Suppressor macrophage treated with lipopolysaccharide for 1 hour (primary cell): ENCODE measurements at regions not wholly inside any gene's neighbourhood (a gene's known extent, or its start where the extent isn't known, plus 50 kb on each side); places are given as distances from the start of the nearest gene placed in this dataset.

Source experiments
- DNase-seq, 3 donors: peaks; one replicate each; pipeline ENCODE4 v3.0.0-alpha.2; 2020 to 2022

- DNase-seq = no peak
Measured at GRCh38 chr1:25103164-25103795, 129.0 kb downstream of the SYF2 start.

- DNase-seq = no peak
Measured at GRCh38 chr1:25100151-25100833, 132.0 kb downstream of the SYF2 start.

GRCh38 chr1:25099343-25099951 lies 132.9 kb downstream of the SYF2 start:
- peak; percentile 61 to 69 (median 63) for DNase-seq

GRCh38 chr1:25098717-25099116 lies 133.6 kb downstream of the SYF2 start:
- DNase-seq = peak; percentile 27 to 32 (median 27)

GRCh38 chr1:25096307-25097150 lies 135.8 kb downstream of the SYF2 start:
- peak in 2 of 3 donors; percentile 33 to 50 for DNase-seq

- DNase-seq = no peak
Measured at GRCh38 chr1:25095635-25096200, 136.6 kb downstream of the SYF2 start.

- no peak for DNase-seq
Measured at GRCh38 chr1:25094995-25095394, 137.3 kb downstream of the SYF2 start.

GRCh38 chr1:25094229-25094628 lies 138.1 kb downstream of the SYF2 start:
- no peak for DNase-seq

- no peak for DNase-seq
Measured at GRCh38 chr1:25091658-25092057, 140.6 kb downstream of the SYF2 start.

- DNase-seq = no peak
Measured at GRCh38 chr1:25090707-25091422, 141.4 kb downstream of the SYF2 start.

- no peak for DNase-seq
Measured at GRCh38 chr1:25089772-25090171, 142.5 kb downstream of the SYF2 start.

GRCh38 chr1:25088946-25089345 lies 143.4 kb downstream of the SYF2 start:
- DNase-seq = no peak

- DNase-seq = no peak
Measured at GRCh38 chr1:25088180-25088701, 144.1 kb downstream of the SYF2 start.

GRCh38 chr1:25086518-25087079 lies 145.7 kb downstream of the SYF2 start:
- no peak for DNase-seq

GRCh38 chr1:25084407-25084806 lies 147.9 kb downstream of the SYF2 start:
- no peak for DNase-seq

- no peak for DNase-seq
Measured at GRCh38 chr1:25083481-25084345, 148.6 kb downstream of the SYF2 start.

GRCh38 chr1:25082995-25083394 lies 149.3 kb downstream of the SYF2 start:
- no peak for DNase-seq

- no peak for DNase-seq
Measured at GRCh38 chr1:25082216-25082899, 149.9 kb downstream of the SYF2 start.

GRCh38 chr1:25081496-25081895 lies 150.8 kb downstream of the SYF2 start:
- no peak for DNase-seq
